ENCODE measurements at regions not wholly inside any gene's neighbourhood (a gene's known extent, or its start where the extent isn't known, plus 50 kb on each side); places are given as distances from the start of the nearest gene placed in this dataset.

- TF ChIP-seq POLR2A (IDR thresholded peaks at IDR 0.05) (no peak), POLR2AphosphoS5 (IDR thresholded peaks at IDR 0.05) (no peak), EP300 (IDR thresholded peaks at IDR 0.05) (no peak), CTCF (IDR thresholded peaks at IDR 0.05) (no peak)
Observed at GRCh38 chr4:126559961-126560360, 1072.8 kb upstream of the INTU start.
